GM12873 (cell line): ENCODE measurements at regions not wholly inside any gene's neighbourhood (a gene's known extent, or its start where the extent isn't known, plus 50 kb on each side); places are given as distances from the start of the nearest gene placed in this dataset.

Source experiments
- TF ChIP-seq, protein P1 (sequence below): IDR thresholded peaks from 2 replicates; pipeline ENCODE4 v1.5.1; 2012; ENCODE audit warnings: low read depth, mild to moderate bottlenecking, moderate library complexity, low read length, control low read depth; ENCODE audit not compliant: insufficient read depth; ENCODE audit errors: missing control alignments

DNA sequence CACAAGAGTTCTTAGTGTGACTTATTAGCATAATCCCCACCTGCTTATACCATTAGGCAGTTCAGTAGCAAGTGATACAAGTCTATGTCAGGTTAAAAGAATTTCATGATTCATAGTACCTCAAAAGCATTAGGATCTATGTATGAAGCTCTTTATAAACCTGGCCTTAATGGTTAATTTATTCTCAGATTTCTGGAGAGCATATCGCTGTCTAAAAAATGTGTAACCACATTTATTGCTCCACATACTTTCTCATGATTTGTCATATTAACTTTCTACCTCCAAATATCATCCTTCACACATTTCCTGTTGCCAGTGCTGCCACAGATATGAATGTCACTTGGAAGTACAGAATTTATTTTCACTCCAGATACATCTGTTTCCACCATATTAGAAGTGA lies 332.8 kb upstream of the MAP2 start:
- TF ChIP-seq, protein P1, sequence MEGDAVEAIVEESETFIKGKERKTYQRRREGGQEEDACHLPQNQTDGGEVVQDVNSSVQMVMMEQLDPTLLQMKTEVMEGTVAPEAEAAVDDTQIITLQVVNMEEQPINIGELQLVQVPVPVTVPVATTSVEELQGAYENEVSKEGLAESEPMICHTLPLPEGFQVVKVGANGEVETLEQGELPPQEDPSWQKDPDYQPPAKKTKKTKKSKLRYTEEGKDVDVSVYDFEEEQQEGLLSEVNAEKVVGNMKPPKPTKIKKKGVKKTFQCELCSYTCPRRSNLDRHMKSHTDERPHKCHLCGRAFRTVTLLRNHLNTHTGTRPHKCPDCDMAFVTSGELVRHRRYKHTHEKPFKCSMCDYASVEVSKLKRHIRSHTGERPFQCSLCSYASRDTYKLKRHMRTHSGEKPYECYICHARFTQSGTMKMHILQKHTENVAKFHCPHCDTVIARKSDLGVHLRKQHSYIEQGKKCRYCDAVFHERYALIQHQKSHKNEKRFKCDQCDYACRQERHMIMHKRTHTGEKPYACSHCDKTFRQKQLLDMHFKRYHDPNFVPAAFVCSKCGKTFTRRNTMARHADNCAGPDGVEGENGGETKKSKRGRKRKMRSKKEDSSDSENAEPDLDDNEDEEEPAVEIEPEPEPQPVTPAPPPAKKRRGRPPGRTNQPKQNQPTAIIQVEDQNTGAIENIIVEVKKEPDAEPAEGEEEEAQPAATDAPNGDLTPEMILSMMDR = no peak

DNA sequence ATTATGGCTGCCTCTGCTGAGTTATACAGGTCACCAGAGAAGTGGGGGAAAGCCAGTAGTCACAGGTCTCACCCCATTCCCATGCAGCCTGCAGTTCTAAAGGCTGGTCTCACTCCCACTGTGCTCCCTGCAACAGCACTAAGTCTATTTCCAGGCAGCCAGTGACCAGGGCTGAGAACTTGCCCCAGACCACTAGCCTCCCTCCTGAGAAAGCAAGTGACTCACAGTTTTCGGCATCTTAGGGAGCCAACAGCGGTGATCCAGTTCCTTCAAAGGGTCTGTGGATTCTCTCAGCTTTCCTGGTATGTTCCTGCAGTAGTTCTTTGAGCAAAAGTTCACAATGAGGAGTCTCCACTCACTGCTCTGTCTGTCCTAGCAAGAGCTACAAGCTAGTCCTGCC lies 329.6 kb upstream of the MAP2 start:
- TF ChIP-seq, protein P1 = no peak

DNA sequence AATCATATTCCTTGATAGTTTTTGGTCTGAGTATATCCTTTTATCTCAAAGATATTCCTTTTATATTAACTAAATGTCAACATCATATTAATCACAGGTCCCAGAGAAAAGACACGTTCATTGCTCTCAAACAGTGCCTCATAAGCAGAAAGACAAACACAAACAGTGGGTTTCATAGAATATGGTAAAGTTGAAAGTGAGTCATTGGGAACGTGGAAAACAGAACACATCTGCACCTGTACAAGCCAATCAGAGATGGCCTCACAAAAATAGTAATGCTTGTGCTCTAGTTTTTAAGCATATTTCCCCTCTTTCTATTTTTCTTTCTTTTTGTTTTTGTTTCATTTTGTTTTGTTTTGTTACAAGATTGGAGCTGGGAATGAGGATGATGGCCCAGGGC lies 328.4 kb upstream of the MAP2 start:
- TF ChIP-seq, protein P1 = no peak

DNA sequence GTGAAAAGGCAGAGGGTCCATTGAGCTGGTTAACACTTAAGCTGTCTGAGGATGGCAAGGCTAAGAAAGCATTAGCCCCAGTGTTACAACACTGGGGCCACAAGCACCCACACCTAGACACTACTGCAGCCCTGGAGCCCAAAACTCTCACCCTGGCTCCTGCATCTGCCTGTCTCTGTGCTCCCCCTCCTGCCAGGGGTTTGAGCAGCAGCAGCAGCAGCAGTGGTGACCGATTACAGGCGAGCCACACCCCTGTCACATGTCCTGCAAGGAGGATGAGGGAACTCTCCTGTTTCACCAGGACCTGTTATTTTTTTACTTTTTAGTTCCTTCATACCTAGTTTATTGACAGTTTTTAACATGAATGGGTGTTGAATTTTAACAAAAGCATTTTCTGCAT lies 326.7 kb upstream of the MAP2 start:
- TF ChIP-seq, protein P1 = no peak

DNA sequence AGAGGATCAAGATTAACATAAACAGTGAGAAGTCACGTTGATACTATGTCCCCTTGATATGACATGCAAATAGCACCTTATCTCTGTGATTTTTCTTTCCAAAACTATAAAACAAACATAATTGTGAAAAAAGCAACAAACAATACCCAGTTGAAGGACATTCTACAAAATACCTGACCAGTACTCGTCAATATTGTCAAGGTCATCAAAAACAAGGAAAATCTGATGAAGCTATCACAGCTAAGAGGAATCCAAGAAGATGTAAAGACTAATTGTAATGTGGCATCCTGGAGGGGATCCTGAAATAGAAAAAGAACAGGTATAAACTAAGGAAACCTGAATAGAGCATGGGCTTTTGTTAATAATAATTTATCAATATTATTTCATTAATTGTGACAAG lies 321.5 kb upstream of the MAP2 start:
- TF ChIP-seq, protein P1 = no peak

DNA sequence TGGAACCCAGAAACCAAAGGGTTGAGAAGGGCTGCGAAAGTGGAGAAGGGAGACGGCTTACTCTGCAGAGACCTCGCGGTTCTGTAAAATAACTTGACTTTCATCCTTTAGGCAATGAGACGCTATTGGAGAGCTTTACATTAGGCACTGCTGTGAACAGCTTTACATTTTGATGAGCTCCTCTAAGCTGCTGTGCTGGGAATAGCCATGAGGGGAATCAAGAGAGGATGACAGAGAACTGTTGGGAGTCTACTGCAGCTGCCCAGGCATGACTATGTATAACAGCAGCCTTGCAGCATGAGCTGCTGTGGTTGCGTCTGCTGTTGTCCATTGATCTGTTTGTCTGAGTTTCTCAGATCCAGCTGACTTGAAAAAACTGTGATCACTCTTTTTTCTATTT lies 310.8 kb upstream of the MAP2 start:
- TF ChIP-seq, protein P1 = no peak

DNA sequence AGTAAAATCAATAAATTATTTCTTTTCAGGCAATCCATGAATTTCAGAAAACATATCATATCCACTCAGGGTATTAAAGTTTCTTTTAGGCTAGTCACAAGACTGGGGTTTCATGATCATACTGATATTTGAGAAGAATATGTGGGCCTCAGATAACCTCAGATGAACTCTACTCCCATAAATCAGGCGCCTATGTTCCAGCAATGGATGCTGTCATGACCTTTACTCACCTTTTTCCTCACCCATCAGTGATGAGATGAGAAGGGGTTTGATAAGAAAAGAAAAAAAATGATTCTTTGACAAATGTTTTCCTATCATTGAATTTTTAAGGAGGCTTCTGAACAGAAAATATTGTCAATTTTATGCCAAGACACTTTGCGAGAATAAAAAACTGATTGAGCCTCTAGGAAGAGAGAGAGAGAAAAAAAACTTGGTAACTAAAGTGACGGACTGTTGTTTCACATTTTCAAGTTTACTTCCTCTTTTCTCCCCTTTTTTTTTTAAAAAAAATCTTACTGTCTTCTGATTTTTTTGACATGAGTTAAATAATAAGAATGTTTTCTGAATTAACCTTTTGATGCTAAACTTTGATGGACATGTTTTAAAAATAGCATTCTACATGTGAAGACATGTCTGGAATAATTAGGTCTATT lies 309.1 kb upstream of the MAP2 start:
- TF ChIP-seq, protein P1 = no peak

DNA sequence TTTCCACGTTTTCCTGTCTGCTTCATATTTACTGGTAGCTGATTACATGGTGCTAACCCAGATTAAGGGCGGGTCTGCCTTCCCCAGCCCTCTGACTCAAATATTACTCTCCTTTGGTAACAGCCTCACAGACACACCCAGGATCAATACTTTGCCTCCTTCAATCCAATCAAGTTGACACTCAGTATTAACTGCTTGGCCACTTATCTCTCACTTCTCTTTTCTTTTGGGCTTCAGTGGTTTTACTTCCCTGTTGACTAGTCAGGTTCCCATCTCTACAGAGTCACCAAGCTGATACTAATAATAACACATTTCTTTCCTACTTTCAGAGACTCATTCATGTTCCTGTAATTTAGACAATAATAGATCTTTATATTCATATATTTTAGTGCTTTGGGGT lies 302.2 kb upstream of the MAP2 start:
- TF ChIP-seq, protein P1 = no peak
